WERI-Rb-1 (cell line): ENCODE measurements at regions not wholly inside any gene's neighbourhood (a gene's known extent, or its start where the extent isn't known, plus 50 kb on each side); places are given as distances from the start of the nearest gene placed in this dataset.
"Not testable (repeated sequence)": the region's sequence is repeated elsewhere in the genome, so short reads cannot be mapped to it uniquely, and the experiment has no call there.

Source experiments
- DNase-seq: peaks from one replicate; pipeline ENCODE4 v3.0.0-alpha.2; 2020
- H3K27ac ChIP-seq: fragments of 250-450 bp; sonication (Bioruptor Pico); 2 replicates; pipeline ENCODE4 v1.5.1; 2020; ENCODE audit warnings: mild to moderate bottlenecking, moderate library complexity
- H3K27me3 ChIP-seq: fragments of 250-450 bp; sonication (Bioruptor Pico); 2 replicates; pipeline ENCODE4 v1.5.1; 2021; ENCODE audit warnings: mild to moderate bottlenecking, low read depth, moderate library complexity; ENCODE audit not compliant: insufficient read depth, severe bottlenecking
- H3K36me3 ChIP-seq: fragments of 250-450 bp; sonication (Bioruptor Pico); 2 replicates; pipeline ENCODE4 v1.5.1; 2020; ENCODE audit warnings: mild to moderate bottlenecking, moderate library complexity
- H3K4me3 ChIP-seq: 2 replicates; pipeline ENCODE4 v1.5.1; 2011; ENCODE audit warnings: low read depth, mild to moderate bottlenecking, control low read depth, low read length
- H3K9me3 ChIP-seq: fragments of 250-450 bp; sonication (Bioruptor Pico); 2 replicates; pipeline ENCODE4 v1.5.1; 2021; ENCODE audit warnings: mild to moderate bottlenecking, moderate library complexity; ENCODE audit not compliant: severe bottlenecking
- TF ChIP-seq, protein P1 (sequence below): IDR thresholded peaks from 2 replicates; pipeline ENCODE4 v1.5.1; 2011; ENCODE audit warnings: low read depth, mild to moderate bottlenecking, control low read depth, inconsistent platforms, low read length

DNA sequence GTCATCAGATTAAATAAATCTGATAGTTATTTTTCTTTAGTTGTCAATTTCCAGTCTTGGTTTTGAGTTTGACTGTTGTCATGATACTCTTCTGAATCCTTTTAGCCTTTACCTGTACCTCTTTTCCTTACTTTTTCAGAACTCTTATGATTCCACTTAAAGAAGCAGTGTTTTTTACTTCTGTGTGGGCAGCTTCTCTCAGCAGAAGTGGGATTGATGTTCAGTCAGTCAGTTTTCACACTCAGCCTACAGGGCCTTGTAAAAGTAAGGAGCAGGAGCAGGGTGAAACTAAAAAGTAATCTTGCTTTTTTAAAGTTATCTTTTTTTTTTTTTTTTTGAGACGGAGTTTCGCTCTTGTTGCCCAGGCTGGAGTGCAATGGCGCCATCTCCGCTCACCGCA, 75.1 kb downstream of the HAUS1 start:
- Histone ChIP-seq H3K9me3 (no peaks in the 10 kb centered on the region), H3K36me3 (peaks cover 8% of the 10 kb centered on the region), H3K27me3 (no peaks in the 10 kb centered on the region), H3K27ac (no peak overlapping the region), H3K4me3 (no peak overlapping the region)
- TF ChIP-seq, protein P1, sequence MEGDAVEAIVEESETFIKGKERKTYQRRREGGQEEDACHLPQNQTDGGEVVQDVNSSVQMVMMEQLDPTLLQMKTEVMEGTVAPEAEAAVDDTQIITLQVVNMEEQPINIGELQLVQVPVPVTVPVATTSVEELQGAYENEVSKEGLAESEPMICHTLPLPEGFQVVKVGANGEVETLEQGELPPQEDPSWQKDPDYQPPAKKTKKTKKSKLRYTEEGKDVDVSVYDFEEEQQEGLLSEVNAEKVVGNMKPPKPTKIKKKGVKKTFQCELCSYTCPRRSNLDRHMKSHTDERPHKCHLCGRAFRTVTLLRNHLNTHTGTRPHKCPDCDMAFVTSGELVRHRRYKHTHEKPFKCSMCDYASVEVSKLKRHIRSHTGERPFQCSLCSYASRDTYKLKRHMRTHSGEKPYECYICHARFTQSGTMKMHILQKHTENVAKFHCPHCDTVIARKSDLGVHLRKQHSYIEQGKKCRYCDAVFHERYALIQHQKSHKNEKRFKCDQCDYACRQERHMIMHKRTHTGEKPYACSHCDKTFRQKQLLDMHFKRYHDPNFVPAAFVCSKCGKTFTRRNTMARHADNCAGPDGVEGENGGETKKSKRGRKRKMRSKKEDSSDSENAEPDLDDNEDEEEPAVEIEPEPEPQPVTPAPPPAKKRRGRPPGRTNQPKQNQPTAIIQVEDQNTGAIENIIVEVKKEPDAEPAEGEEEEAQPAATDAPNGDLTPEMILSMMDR = no peak
- no peak for DNase-seq

DNA sequence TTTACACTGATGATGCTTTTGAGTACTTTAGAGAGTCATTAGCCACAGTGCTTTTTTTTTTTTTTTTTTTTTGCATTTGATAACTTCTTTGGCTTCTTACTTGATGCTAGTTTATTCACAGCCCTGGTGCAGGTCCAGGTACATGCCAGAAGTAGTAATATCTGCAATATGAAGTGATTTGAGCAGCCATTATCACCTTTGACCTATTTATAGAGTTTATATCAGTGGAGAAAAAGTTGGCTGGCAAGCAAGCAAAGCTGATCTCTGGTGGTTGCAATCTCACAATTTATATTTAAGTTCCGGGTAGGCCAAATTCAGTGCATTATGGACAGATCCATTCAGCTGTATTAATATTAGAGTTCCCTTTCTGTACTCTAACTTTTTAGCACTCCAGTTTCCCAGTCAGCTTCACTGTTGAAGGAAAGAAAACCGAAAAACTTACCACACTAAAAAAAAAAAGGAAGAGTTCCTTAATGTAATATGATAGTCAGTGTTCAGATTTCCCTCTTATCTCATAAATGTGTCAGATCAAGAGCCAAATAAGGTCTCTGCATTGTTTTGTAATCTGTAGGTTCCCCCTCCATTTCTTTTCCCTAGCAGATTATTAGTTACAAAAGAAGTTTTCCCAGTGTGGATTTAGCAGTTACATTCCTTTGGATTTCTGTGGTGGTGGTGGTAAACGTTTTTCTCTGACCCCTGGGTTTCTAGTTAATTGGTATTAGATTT, 78.6 kb downstream of the HAUS1 start:
- TF ChIP-seq, protein P1 = no peak
- no peak overlapping the region for H3K27ac ChIP-seq
- DNase-seq = no peak

DNA sequence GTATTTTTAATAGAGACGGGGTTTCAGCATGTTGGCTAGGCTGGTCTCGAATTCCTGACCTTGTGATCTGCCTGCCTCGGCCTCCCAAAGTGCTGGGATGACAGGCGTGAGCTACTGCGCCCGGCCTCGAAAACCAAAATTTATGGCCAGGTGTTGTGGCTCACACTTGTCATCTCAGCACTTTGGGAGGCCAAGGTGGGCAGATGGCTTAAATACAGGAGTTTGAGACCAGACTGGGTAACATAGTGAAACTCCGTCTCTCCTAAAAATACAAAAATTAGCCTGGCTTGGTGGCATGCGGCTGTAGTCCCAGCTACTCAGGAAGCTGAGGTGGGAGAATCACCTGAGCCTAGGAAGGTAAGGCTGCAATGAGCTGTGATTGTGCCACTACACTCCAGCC, 80.1 kb downstream of the HAUS1 start:
- not testable (repeated sequence) for H3K9me3 ChIP-seq, H3K36me3 ChIP-seq, H3K4me3 ChIP-seq, H3K27ac ChIP-seq, H3K27me3 ChIP-seq, DNase-seq

More for the DNA sequence above, 78.6 kb downstream of the HAUS1 start:
- no peaks in the 10 kb centered on the region for H3K9me3 ChIP-seq
- no peaks in the 10 kb centered on the region for H3K27me3 ChIP-seq
- H3K4me3 ChIP-seq = no peak overlapping the region
- peaks cover 2% of the 10 kb centered on the region; the same call in 1 of the 2 replicates for H3K36me3 ChIP-seq

DNA sequence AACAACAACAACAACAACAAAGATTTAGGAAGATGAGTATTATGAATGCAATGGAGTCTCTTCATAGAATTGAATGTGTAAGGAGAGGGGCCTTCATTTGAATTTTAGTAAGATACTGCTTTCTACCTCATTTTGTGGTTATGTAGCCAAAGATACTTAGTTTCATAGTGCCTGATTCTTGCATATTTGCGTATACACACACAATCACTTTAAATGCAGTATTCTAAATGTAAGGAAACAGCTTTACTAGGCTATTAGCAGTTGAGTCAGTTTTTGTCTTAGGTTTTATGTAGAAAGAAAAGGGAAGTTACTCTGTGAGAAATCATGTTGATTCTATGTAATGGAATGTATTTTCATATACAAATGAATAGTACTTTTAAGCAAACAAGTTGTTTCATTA, 80.5 kb downstream of the HAUS1 start:
- Histone ChIP-seq H3K27me3 (no peaks in the 10 kb centered on the region), H3K27ac (no peak overlapping the region), H3K4me3 (no peak overlapping the region), H3K36me3 (peaks cover 13% of the 10 kb centered on the region), H3K9me3 (no peaks in the 10 kb centered on the region)
- DNase-seq = no peak
- TF ChIP-seq, protein P1 = no peak

DNA sequence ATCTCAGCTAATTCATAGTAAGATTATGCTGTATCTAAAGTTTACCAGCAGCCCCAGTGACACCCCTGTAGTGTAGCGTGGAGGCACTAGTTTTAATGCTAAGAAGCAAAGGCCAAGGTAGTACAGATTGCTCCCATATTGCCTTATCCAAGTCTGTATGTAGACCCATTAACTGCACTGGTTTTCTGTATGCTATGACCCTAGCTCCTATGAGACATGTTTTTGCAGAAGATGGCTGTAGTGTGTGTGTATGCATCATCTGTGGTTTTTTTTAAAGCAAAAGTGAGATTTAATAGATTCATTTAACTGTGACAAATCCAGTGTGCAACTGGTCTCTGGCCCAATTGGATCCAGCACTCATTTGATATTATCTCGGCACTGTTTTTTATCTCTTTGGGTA, 86.5 kb downstream of the HAUS1 start:
- Histone ChIP-seq H3K27me3 (no peaks in the 10 kb centered on the region), H3K9me3 (no peaks in the 10 kb centered on the region), H3K27ac (no peak overlapping the region), H3K36me3 (peaks cover 15% of the 10 kb centered on the region), H3K4me3 (no peak overlapping the region)
- no peak for DNase-seq
- TF ChIP-seq, protein P1 = no peak

DNA sequence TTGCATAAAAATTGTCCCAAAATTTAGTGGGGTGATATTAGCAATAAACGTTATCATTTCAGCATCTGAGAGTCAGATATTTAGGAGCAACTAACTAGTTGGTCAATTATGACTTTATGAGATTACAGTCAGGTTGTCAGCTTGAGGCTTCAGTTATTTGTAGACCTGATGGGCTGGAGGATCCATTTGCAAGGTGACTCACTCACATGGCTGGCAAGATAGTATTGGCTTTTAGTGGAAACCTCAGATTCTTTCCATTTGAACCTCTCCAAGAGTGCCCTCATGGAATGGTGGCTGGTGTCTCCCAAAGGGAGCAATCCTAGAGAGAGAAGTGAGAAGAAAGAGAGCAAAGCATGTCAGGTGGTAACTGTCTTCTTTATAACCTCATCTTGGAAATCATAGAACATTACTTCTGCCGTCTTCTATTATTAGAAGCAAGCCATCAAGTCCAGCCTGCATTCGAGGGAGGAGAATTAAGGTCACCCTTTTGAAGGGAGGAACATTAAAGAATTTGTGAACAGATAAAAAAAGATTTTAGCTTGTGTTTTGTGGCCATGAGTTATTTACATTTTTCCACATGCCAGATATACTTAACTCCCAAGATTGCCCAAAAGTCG, 92.5 kb downstream of the HAUS1 start:
- H3K36me3 ChIP-seq = peaks cover 25% of the 10 kb centered on the region
- H3K27ac ChIP-seq = no peak overlapping the region

More for the DNA sequence above, 92.5 kb downstream of the HAUS1 start:
- TF ChIP-seq, protein P1 = no peak
- H3K4me3 ChIP-seq = no peak overlapping the region
- no peaks in the 10 kb centered on the region for H3K9me3 ChIP-seq
- DNase-seq = no peak
- no peaks in the 10 kb centered on the region for H3K27me3 ChIP-seq
